Glutamatergic neuron (in vitro differentiated cells): ENCODE measurements at regions not wholly inside any gene's neighbourhood (a gene's known extent, or its start where the extent isn't known, plus 50 kb on each side); places are given as distances from the start of the nearest gene placed in this dataset.

Experiments used
- DNase-seq: peaks from one replicate; pipeline ENCODE4 v3.0.0; 2022
- H3K27ac Mint-ChIP-seq: one replicate; pipeline ENCODE4 v1.8.0; 2020; ENCODE audit warnings: mild to moderate bottlenecking, mixed read lengths, inconsistent platforms; ENCODE audit not compliant: unreplicated experiment
- H3K27me3 Mint-ChIP-seq: one replicate; pipeline ENCODE4 v1.8.0; 2020; ENCODE audit warnings: mild to moderate bottlenecking, moderate library complexity, mixed read lengths, inconsistent platforms; ENCODE audit not compliant: unreplicated experiment
- H3K36me3 Mint-ChIP-seq: one replicate; pipeline ENCODE4 v1.8.0; 2020; ENCODE audit warnings: mild to moderate bottlenecking, mixed read lengths, inconsistent platforms; ENCODE audit not compliant: unreplicated experiment
- H3K4me1 Mint-ChIP-seq: one replicate; pipeline ENCODE4 v1.8.0; 2020; ENCODE audit warnings: mild to moderate bottlenecking, low read depth, mixed read lengths, inconsistent platforms; ENCODE audit not compliant: unreplicated experiment
- H3K4me3 Mint-ChIP-seq: one replicate; pipeline ENCODE4 v1.8.0; 2020; ENCODE audit warnings: mild to moderate bottlenecking, mixed read lengths, inconsistent platforms; ENCODE audit not compliant: unreplicated experiment
- H3K9me3 Mint-ChIP-seq: one replicate; pipeline ENCODE4 v1.8.0; 2020; ENCODE audit warnings: mild to moderate bottlenecking, moderate library complexity, mixed read lengths, inconsistent platforms; ENCODE audit not compliant: unreplicated experiment
- TF ChIP-seq, protein P1 (sequence below): fragments of 200-600 bp; sonication (generic); IDR thresholded peaks from one replicate; pipeline ENCODE4 v1.5.0; 2021; ENCODE audit not compliant: partially characterized antibody, unreplicated experiment

DNA sequence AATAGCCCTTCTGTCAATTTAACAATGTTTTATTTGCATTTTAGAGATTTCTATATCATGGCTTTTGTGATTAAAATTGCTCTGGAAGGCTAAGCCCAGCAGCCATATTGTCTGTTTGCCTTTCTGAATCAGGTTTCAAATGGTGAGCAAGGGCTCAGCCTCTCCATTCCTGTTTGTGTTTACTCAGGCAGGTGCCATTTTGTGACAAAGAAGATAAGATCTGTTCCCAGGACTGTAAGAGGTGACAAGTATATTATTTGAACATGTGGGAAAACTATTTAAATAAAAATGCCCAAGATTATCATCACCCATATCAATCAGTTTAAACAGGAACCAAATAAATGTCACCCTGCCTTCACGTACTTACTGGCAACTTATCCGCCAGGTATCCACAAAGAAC is 641.3 kb upstream of the KLF4 start:
- Mint-ChIP-seq H3K27ac (no peak overlapping the region), H3K27me3 (no peaks in the 10 kb centered on the region)

DNA sequence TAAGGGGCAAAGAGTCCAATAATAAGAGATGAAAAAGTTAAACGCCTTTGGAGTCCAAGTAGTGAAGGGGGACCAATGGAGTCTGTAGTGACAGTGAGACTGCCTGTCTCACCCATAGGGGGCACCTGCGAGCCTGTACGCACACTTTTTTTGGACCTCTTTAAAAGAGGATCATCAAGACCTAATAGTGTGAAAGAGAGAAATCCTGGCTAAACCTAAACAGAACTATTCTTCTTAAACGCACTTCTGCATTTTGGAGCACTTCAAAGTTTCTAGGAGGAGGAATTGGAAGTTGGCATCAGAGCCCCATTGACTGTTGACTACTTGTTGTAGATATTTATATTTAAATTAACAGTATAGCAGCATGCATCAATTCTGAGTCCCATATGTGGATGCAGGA is 636.1 kb upstream of the KLF4 start:
- Mint-ChIP-seq H3K36me3 (no peaks in the 10 kb centered on the region), H3K9me3 (no peaks in the 10 kb centered on the region), H3K27ac (no peak overlapping the region), H3K27me3 (no peaks in the 10 kb centered on the region), H3K4me3 (no peak overlapping the region), H3K4me1 (peaks cover 4% of the 10 kb centered on the region)
- no peak for DNase-seq
- TF ChIP-seq, protein P1, sequence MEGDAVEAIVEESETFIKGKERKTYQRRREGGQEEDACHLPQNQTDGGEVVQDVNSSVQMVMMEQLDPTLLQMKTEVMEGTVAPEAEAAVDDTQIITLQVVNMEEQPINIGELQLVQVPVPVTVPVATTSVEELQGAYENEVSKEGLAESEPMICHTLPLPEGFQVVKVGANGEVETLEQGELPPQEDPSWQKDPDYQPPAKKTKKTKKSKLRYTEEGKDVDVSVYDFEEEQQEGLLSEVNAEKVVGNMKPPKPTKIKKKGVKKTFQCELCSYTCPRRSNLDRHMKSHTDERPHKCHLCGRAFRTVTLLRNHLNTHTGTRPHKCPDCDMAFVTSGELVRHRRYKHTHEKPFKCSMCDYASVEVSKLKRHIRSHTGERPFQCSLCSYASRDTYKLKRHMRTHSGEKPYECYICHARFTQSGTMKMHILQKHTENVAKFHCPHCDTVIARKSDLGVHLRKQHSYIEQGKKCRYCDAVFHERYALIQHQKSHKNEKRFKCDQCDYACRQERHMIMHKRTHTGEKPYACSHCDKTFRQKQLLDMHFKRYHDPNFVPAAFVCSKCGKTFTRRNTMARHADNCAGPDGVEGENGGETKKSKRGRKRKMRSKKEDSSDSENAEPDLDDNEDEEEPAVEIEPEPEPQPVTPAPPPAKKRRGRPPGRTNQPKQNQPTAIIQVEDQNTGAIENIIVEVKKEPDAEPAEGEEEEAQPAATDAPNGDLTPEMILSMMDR, result peak; percentile 39

More for the DNA sequence above, 641.3 kb upstream of the KLF4 start:
- H3K9me3 Mint-ChIP-seq, result no peaks in the 10 kb centered on the region
- H3K4me3 Mint-ChIP-seq, result no peak overlapping the region
- DNase-seq, result no peak
- TF ChIP-seq, protein P1, result no peak
- H3K36me3 Mint-ChIP-seq, result no peaks in the 10 kb centered on the region
- peaks cover 4% of the 10 kb centered on the region for H3K4me1 Mint-ChIP-seq

DNA sequence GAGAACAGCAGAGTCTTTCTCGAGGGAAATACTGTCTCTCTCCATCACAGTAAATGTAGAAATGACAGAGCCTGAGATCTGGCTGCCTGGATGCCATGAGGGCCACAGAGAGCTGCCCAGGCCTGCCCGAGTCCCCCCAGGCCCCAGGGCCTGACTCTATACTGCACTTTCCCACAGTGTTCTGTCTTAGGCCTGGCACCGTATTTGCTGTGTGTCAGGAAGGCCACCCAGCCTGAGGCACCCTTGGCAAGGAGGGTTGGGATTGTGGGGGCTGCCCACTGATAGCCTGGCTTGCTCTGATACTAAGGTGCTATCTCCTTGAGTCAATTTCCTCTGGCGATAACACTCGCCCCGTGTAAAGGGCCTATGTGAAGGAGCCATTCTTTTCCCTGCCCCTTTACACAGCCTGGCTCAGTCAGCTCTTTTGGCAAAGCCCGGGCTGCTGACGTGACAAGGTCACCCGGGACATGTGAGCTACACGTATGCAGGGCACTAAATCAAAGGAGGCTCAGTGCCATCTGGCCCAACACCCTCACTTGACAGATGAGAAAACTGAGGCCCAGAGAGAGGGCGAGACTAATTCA is 630.1 kb upstream of the KLF4 start:
- no peak for DNase-seq
- Mint-ChIP-seq H3K4me3 (no peak overlapping the region), H3K36me3 (no peaks in the 10 kb centered on the region), H3K4me1 (peaks cover 16% of the 10 kb centered on the region), H3K27me3 (peaks cover 4% of the 10 kb centered on the region), H3K27ac (no peak overlapping the region), H3K9me3 (peaks cover 6% of the 10 kb centered on the region)
- TF ChIP-seq, protein P1, result no peak

DNA sequence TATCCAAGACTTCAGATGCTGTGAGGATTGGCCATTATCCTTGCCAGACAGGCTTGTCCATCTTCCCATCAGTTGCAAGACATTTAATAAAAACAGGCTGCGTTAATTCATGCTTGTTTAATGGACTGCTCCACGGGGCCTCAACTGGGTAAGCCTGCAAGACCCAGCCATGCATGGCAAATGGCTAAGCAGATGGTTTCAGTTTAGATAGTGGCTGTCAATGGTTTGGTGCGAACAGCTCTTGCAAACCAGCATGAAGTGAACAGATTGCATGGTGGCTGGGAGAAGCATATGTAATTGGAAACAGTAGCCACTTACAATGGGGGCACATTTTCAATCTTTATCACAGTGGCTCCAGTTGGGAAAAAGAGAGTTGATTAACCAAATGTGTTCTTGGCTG is 628.2 kb upstream of the KLF4 start:
- H3K4me3 Mint-ChIP-seq, result peak overlapping the region; percentile 61
- TF ChIP-seq, protein P1, result no peak
- DNase-seq, result peak; percentile 38
- peaks cover 16% of the 10 kb centered on the region for H3K4me1 Mint-ChIP-seq
- no peaks in the 10 kb centered on the region for H3K36me3 Mint-ChIP-seq
- H3K27me3 Mint-ChIP-seq, result peaks cover 4% of the 10 kb centered on the region
- peaks cover 6% of the 10 kb centered on the region for H3K9me3 Mint-ChIP-seq
- H3K27ac Mint-ChIP-seq, result peak overlapping the region; percentile 80

DNA sequence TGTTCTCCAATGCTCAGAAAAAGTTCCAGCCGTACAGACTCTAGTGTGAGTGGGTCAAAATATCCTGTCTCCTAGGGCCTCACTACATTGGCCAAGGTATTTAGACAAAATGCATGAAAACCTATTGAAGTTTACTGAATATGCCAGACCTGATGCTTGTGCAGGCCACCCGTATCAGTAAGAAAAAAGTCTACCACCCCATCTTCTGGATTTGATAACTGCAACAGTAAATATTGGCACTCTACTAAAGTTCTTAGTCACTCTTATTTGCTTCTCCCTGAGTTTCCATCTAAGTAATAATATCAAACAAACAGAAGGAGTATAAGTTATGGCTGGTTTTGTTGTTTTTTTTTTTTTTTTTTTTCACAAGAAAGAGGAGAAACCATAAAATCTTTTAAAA is 627.7 kb upstream of the KLF4 start:
- TF ChIP-seq, protein P1, result no peak
- Mint-ChIP-seq H3K4me1 (peaks cover 16% of the 10 kb centered on the region), H3K9me3 (peaks cover 6% of the 10 kb centered on the region), H3K27ac (peak overlapping the region; percentile 60), H3K36me3 (no peaks in the 10 kb centered on the region), H3K27me3 (peaks cover 4% of the 10 kb centered on the region), H3K4me3 (no peak overlapping the region)
- DNase-seq, result no peak
